Hematopoietic multipotent progenitor cell treated with erythropoietin and hydrocortisone succinate and interleukin-3 and kit ligand, for 15 days (in vitro differentiated cells): ENCODE measurements at regions not wholly inside any gene's neighbourhood (a gene's known extent, or its start where the extent isn't known, plus 50 kb on each side); places are given as distances from the start of the nearest gene placed in this dataset.
"Not testable (repeated sequence)": the region's sequence is repeated elsewhere in the genome, so short reads cannot be mapped to it uniquely, and the experiment has no call there.

Source experiments
- DNase-seq: peaks from one replicate; pipeline ENCODE4 v3.0.0-alpha.2; 2015; ENCODE audit warnings: low spot score

DNA sequence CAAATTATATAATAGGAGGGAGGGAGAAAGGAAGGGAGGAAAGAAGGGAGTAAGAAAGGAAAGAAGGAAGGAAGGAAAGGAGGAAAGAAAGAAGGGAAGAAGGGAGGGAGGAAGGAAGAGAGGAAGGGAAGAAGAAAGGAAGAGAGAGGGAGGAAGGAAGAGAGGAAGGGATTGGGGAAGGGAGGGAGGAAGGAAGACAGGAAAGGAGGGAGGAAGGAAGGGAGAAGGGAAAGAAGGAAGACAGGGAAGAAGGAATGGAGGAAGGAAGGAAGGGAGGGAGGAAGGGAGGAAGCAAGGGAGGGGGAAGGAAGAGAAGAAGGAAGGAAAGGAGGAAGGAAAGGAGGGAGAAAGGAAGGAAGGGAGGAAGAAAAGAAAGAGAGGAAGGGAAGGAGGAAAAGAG lies 660.5 kb downstream of the EPM2A start:
- no peak for DNase-seq

GRCh38 chr6:145075425-145075824 lies 659.9 kb downstream of the EPM2A start:
- DNase-seq = no peak

GRCh38 chr6:145076115-145076841 lies 659.0 kb downstream of the EPM2A start:
- DNase-seq = no peak

- no peak for DNase-seq
These were observed 657.9 kb downstream of the EPM2A start for GRCh38 chr6:145077382-145077781.

GRCh38 chr6:145080651-145081050 lies 654.7 kb downstream of the EPM2A start:
- DNase-seq = no peak

DNA sequence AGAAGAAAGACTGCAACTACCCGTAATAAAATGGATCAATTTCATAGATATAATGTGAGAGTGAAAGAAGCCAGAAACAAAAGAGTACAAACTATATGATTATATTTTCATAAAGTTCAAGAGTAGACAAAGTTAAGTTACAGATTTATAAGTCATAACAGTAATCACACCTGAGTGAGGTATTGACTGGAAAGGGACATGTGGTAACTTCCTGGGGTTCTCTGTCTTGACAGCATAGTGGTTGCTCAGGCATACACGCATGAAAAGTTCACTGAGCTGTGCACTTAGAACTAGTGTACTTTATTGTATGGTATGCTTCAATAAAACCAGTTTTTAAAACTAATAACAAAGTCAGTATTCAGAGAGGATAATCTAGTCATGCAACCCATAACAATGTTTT lies 653.6 kb downstream of the EPM2A start:
- no peak for DNase-seq

GRCh38 chr6:145082359-145082758 lies 653.0 kb downstream of the EPM2A start:
- no peak for DNase-seq

DNA sequence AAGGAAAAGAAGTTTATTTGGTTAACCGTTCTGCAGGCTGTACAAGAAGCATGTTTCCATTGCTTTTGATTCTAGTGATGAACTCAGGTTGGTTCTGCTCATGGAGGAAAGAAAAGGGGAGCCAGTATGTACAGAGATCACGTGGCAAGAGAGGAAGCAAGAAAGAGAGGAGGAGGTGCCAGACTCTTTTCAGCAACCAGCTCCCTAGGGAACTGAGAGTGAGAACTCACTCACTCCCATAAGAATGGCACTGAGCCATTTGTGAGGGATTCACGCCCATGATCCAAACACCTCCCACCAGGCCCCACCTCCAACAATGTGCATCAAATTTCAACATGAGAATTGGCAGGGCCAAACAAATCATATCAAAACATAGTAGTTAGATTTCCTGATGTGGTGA lies 649.1 kb downstream of the EPM2A start:
- DNase-seq = no peak

DNA sequence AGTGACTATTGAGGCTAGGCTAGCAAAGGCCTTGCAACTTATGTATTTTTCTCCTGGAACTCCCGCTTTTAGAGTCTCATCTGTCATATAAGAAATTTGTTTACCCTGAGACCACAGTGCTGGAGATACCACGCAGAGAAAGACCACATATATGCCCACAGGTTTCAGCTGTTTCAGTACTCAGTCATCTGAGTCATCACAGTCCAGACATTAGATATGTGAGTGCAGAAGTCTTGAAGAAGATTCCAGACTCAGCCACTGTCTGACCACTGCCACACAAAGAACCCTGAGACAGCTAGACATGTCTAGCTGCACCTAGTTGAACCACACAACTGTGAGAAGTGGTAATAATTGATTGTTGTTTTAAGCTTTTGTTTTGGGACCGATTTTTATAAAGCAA lies 648.3 kb downstream of the EPM2A start:
- DNase-seq = no peak

GRCh38 chr6:145090801-145091585 lies 644.3 kb downstream of the EPM2A start:
- DNase-seq = no peak

DNA sequence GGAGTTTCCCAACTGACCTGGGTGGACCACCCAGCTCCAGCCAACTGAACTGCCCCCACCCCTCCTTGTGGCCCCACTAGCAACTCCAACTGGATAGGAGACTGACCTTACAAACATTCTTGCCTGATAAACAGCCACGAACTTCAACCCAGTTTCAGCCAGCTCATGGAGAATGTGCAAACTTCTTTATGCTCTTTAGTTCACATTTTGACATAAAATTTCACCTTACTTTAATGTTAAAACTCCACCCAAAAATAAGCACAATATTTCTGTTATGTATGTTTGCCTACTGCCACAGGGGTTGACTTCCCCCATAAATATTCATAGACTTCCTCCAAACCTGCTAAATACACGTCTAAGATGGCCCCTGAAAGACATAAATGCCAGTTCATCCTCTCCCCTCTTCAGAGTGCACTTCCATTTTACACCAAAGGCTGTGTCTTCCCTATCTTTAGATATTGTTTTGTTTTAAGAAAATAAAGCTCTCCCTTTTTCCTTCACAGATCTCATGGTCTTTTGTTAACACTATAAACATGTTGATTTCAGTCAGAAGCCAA lies 643.7 kb downstream of the EPM2A start:
- no peak for DNase-seq

DNA sequence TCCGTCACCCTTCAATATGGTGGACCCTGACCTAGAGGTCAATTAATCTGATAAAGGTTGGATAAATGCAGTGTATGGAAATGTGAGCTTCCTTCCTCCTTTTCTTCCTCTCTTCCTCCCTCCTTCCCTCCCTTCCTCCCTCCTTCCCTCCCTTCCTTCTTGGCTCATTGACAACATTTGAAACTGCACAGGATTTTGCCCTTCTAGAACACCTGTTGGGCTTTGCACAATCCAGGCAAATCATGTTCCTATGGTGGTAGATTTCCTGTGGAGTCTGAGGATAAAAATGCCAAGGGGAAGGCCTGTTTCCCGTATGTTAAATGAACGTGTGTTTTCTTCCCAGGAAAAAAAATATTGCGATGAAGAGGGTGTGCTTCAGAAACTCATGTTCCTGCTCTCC lies 642.8 kb downstream of the EPM2A start:
- DNase-seq = no peak

DNA sequence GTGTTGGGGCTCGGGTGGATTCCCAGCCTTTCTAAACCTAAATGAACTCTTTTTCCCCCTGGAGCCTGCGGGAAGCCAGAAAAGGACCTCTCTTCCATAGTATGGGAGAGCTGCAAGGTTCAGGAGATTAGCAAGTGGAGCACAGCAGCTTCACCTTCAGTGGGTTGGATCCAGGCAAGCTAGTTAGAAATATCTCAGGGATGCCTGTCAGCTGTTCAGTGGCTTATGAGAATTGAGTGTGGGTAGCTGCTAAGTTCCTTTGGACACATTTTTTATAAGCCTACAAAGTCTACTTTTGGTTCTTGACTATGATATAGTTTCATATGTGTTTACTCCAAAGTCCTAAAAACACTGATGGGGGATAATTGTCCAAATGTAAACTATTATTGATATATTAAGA lies 642.1 kb downstream of the EPM2A start:
- DNase-seq = no peak

GRCh38 chr6:145096846-145097245 lies 638.5 kb downstream of the EPM2A start:
- DNase-seq = no peak

DNA sequence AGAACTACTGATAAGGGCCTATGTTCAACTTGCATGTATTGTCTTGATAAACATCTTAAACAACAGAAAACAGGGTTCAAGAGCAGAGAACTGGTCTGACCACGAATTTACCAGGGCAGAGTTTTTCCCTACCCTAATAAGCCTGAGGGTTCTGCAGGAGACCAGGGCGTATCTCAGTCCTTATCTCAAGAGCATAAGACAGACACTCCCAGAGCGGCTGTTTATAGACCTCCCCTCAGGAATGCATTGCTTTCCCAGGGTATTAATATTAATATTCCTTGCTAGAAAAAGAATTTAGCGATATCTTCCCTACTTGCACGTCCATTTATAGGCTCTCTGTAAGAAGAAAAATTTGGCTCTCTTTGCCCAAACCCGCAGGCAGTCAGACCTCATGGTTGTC lies 637.2 kb downstream of the EPM2A start:
- DNase-seq = not testable (repeated sequence)

DNA sequence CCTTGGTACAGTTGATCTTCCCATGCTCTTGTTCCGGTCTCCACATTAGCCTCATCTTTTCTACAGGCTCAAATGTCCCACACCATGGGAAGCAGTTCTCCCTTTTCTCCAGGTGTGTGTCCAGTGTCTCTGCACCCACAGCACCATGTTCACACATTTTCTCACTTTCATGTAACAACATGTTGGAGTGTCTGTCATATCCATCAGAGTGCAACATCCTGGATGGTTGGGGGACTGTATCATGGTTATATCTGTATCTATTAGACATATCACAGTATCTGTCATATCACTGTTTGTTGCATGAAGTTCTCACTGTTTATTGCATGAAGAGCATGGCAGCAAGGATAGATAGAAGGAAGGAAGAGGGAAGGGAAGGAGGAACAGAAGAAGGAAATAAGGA lies 635.6 kb downstream of the EPM2A start:
- DNase-seq = no peak

DNA sequence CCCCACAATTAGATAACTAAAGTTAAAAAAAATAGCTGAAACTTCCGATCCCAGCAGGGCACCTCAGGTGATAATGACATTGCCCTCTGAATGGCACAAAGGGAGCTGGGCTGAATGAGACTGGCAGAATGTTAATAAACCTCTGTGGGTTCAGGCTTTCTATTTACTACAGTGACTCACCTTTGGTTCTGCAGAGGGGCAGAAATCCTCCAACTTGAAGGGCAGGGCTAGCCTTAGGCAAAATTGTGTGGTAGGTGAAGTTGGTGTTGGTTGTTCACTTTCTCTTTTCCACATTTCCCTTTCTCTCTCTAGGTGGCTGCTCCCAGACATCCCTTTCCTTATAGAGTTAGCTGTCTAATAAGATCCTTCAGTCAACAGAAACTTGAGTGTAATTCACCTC lies 625.2 kb downstream of the EPM2A start:
- DNase-seq = no peak

DNA sequence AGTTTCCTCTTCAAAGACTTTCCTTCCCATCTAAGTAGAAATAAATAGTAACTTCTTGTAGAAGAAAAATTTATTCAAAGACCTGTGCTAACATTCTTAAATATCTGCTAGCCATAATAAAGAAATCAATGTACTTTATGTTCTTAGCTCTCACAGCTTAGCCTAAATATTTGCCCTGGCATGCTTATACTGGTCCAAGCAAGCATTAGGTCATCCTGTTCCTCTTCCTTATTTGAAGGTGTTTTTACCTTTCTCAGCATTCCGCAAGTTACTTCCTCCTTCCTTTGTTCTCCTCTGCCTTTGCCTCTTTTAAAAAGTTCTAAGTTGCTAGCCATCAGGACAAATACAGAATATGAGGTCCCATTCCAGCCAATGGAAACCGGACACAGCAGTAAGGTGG lies 623.9 kb downstream of the EPM2A start:
- DNase-seq = not testable (repeated sequence)

GRCh38 chr6:145112711-145113148 lies 622.6 kb downstream of the EPM2A start:
- DNase-seq = no peak

DNA sequence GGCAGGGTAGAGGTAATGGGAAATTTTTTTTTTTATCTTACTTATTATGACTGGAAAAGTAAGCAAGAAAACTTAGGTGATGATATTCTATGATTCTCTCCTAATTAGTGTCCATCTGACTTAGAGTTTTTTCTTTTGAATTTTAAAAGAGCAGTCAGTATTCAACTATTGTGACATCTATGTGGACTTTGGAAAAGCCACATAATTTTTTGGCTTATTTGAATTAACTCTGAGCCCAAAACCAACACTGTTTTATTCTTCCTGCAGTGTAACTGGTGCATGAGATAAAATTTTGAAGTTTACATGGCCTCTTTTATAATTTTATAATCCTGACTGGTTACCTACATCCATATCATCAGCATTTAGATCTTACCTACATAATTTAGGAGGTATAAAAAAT lies 619.7 kb downstream of the EPM2A start:
- no peak for DNase-seq

DNA sequence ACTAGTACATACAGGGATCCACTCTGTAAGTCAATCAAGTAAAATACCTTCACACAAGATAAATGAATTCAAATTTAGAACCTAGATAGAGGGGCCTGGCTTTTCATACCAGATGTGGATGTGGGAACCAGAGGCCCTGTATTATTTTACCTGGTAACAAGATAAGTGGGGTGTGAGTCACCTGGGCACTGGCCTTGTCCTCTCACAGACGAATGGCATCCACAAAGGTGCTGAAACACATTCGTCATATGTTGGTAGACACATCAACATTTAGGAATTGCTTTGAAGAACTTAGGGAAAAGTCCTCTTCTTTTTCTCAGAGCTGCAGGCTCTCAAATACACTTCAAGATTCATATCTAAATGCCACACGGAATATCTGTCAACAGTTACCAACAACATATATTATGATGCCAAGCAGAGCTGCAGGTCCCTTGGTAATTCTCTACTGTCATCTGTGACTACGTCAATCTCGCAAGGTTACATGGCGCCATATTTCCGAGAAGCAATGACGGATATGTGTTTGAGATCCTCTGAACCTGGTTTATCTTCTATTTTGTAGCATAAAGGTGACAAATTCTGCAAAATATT lies 618.6 kb downstream of the EPM2A start:
- DNase-seq = no peak

DNA sequence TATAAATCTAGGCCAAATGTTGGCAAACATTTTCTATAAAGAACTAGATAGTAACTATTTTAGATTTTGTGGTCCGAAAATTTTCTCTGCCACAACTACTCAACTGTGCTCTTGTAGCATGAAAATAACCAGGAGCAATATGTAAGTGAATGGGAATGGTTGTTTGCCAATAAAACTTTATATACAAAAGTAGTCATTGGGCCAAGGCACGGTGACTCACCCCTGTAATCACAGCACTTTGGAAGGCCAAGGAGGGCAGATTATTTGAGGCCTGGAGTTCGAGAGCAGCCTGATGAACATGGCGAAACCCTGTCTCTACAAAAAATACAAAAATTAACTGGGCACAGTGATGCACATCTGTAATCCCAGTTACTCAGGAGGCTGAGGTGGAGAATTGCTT lies 617.1 kb downstream of the EPM2A start:
- no peak for DNase-seq

DNA sequence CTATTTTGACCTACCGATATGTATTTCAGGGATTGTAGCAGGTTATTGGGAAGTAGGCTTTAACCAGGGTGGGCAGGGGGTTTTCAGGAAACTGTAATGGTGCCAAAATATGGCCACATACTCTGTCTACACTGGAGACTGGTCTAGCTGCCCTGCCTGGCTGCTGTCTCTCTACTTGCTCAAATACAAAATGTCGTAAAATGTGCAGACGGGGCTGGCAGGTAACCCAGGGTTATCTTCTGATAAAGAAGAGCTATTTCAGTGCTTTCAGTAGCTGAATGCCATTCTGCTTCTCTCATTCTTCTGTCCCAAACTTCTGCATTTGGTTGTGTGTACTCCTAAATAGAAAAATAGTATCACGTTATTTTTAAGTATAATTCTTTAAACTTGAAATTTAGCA lies 616.2 kb downstream of the EPM2A start:
- no peak for DNase-seq
